Prostate gland (tissue), 2 donors: ENCODE measurements at regions not wholly inside any gene's neighbourhood (a gene's known extent, or its start where the extent isn't known, plus 50 kb on each side); places are given as distances from the start of the nearest gene placed in this dataset.

ENCODE experiments used
- DNase-seq: peaks from one replicate; pipeline ENCODE4 v3.0.0-alpha.2; 2019; ENCODE audit warnings: low spot score
- H3K27ac ChIP-seq, 2 donors: fragments of 200-600 bp; sonication (generic); 2 replicates each; pipeline ENCODE4 v1.5.1; 2017 to 2019
- H3K27me3 ChIP-seq: fragments of 200-600 bp; sonication (generic); replicated peaks from 2 replicates; pipeline ENCODE4 v1.5.1; 2019; ENCODE audit not compliant: insufficient read depth
- H3K36me3 ChIP-seq, 2 donors: fragments of 200-600 bp; sonication (generic); 1 replicate in 1 of 2; 2 replicates in 1 of 2; pipeline versions ENCODE4 v1.5.1 to v1.8.1; 2017 to 2019
- H3K4me1 ChIP-seq: fragments of 200-600 bp; sonication (generic); replicated peaks from 2 replicates; pipeline ENCODE4 v1.5.1; 2019
- H3K4me3 ChIP-seq, 2 donors: fragments of 200-600 bp; sonication (generic); 2 replicates each; pipeline ENCODE4 v1.5.1; 2017 to 2019
- H3K9me3 ChIP-seq: fragments of 200-600 bp; sonication (generic); 2 replicates; pipeline ENCODE4 v1.5.1; 2017
- CTCF ChIP-seq, 4 experiments: fragments of 200-600 bp in 2 of 4; fragments of 450-650 bp in 2 of 4; sonication (generic) in 2 of 4; IDR thresholded peaks; 1 replicate in 3 of 4; 2 replicates in 1 of 4; pipeline ENCODE4 v1.5.1; 2016 to 2019; ENCODE audit warnings: antibody characterized with exemption in 4 of 4, mild to moderate bottlenecking in 2 of 4, moderate library complexity in 2 of 4
- POLR2A ChIP-seq: fragments of 450-650 bp; IDR thresholded peaks from one replicate; pipeline ENCODE4 v1.6.1; 2016; ENCODE audit warnings: antibody characterized with exemption, mild to moderate bottlenecking
- POLR2AphosphoS5 ChIP-seq: sonication (generic); formaldehyde crosslinking; IDR thresholded peaks from one replicate; pipeline ENCODE4 v1.6.1; 2017; ENCODE audit warnings: antibody characterized with exemption
- WGBS: methylation state at CpG from one replicate; pipeline ENCODE4 v1.1.5; 2018; 5-methylcytosine and 5-hydroxymethylcytosine counted together
- intact Hi-C: fragments of 100-400 bp; cut with DNase I; formaldehyde crosslinking; loops from one replicate; pipeline ENCODE4 v1.14.2; 2022

- no peak overlapping the region for H3K27ac ChIP-seq
- intact Hi-C loops, result no loop called here
- H3K4me1 ChIP-seq, result no peaks in the 10 kb centered on the region
- TF ChIP-seq POLR2A, result no peak
- no peak for TF ChIP-seq CTCF (IDR thresholded peaks at IDR 0.05)
- TF ChIP-seq POLR2AphosphoS5, result no peak
- WGBS, result 85% methylated on average over 13 of the region's 13 CpGs
- H3K36me3 ChIP-seq, result no peaks in the 10 kb centered on the region
- no peak overlapping the region for H3K4me3 ChIP-seq
- H3K27me3 ChIP-seq, result no peaks in the 10 kb centered on the region
- H3K9me3 ChIP-seq, result no peaks in the 10 kb centered on the region
- DNase-seq, result no peak
Observed at GRCh38 chr22:22712666-22713365, 68.4 kb downstream of the GGTLC2 start.

GRCh38 chr22:22713416-22713815 is 69.0 kb downstream of the GGTLC2 start:
- Histone ChIP-seq H3K27ac (no peak overlapping the region), H3K36me3 (no peaks in the 10 kb centered on the region), H3K9me3 (no peaks in the 10 kb centered on the region), H3K4me1 (no peaks in the 10 kb centered on the region), H3K4me3 (no peak overlapping the region), H3K27me3 (no peaks in the 10 kb centered on the region)
- WGBS, result 83% methylated on average over 1 of the region's 1 CpG
- intact Hi-C loops, result no loop called here
- DNase-seq, result no peak
- no peak for TF ChIP-seq CTCF (IDR thresholded peaks at IDR 0.05)
- TF ChIP-seq POLR2A, result no peak
- TF ChIP-seq POLR2AphosphoS5, result no peak

- intact Hi-C loops, result no loop called here
- Histone ChIP-seq H3K4me3 (no peak overlapping the region), H3K36me3 (no peaks in the 10 kb centered on the region), H3K27me3 (no peaks in the 10 kb centered on the region), H3K27ac (no peak overlapping the region), H3K9me3 (no peaks in the 10 kb centered on the region), H3K4me1 (no peaks in the 10 kb centered on the region)
- WGBS, result 76% methylated on average over 7 of the region's 7 CpGs
- TF ChIP-seq POLR2A (no peak), CTCF (IDR thresholded peaks at IDR 0.05) (no peak), POLR2AphosphoS5 (no peak)
- DNase-seq, result no peak
Observed at GRCh38 chr22:22714600-22715335, 70.4 kb downstream of the GGTLC2 start.

GRCh38 chr22:22716136-22716665 is 71.8 kb downstream of the GGTLC2 start:
- no peak overlapping the region for H3K27ac ChIP-seq
- H3K4me3 ChIP-seq, result no peak overlapping the region
- TF ChIP-seq POLR2AphosphoS5 (no peak), CTCF (IDR thresholded peaks at IDR 0.05) (no peak), POLR2A (no peak)
- no peaks in the 10 kb centered on the region for H3K4me1 ChIP-seq
- no peaks in the 10 kb centered on the region for H3K36me3 ChIP-seq
- intact Hi-C loops, result no loop called here
- no peaks in the 10 kb centered on the region for H3K9me3 ChIP-seq
- no peak for DNase-seq
- H3K27me3 ChIP-seq, result no peaks in the 10 kb centered on the region
- 91% methylated on average over 6 of the region's 6 CpGs for WGBS
